ENCODE measurements at regions not wholly inside any gene's neighbourhood (a gene's known extent, or its start where the extent isn't known, plus 50 kb on each side); places are given as distances from the start of the nearest gene placed in this dataset.

- H3K36me3 Mint-ChIP-seq (ENCODE audit: insufficient read depth): no peaks in the 10 kb centered on the region
- H3K9me3 Mint-ChIP-seq (ENCODE audit: low read depth): no peaks in the 10 kb centered on the region
- TF ChIP-seq CTCF (IDR thresholded peaks at IDR 0.05; ENCODE audit: unreplicated experiment): no peak
These were observed 91.1 kb downstream of the MINAR1 start for GRCh38 chr15:79523266-79523665.

GRCh38 chr15:79524531-79524930, 92.4 kb downstream of the MINAR1 start:
- peaks cover 3% of the 10 kb centered on the region for H3K9me3 Mint-ChIP-seq (ENCODE audit: low read depth)
- no peaks in the 10 kb centered on the region for H3K27me3 Mint-ChIP-seq
- H3K4me1 Mint-ChIP-seq (ENCODE audit: low read depth): peaks cover 12% of the 10 kb centered on the region
- no peak for DNase-seq (ENCODE audit: low spot score, unreplicated experiment)
- no peaks in the 10 kb centered on the region for H3K36me3 Mint-ChIP-seq (ENCODE audit: insufficient read depth)
- H3K27ac Mint-ChIP-seq: no peak overlapping the region
- no peak for TF ChIP-seq CTCF (IDR thresholded peaks at IDR 0.05; ENCODE audit: unreplicated experiment)
- H3K4me3 Mint-ChIP-seq (ENCODE audit: low read depth): no peak overlapping the region

More at GRCh38 chr15:79523266-79523665, 91.1 kb downstream of the MINAR1 start:
- no peak overlapping the region for H3K27ac Mint-ChIP-seq
- H3K27me3 Mint-ChIP-seq: no peaks in the 10 kb centered on the region
- peaks cover 3% of the 10 kb centered on the region for H3K4me1 Mint-ChIP-seq (ENCODE audit: low read depth)
- H3K4me3 Mint-ChIP-seq (ENCODE audit: low read depth): no peak overlapping the region
- no peak for DNase-seq (ENCODE audit: low spot score, unreplicated experiment)

- no peaks in the 10 kb centered on the region for H3K36me3 Mint-ChIP-seq (ENCODE audit: insufficient read depth)
- DNase-seq (ENCODE audit: low spot score, unreplicated experiment): no peak
- H3K4me1 Mint-ChIP-seq (ENCODE audit: low read depth): peaks cover 21% of the 10 kb centered on the region
- no peaks in the 10 kb centered on the region for H3K27me3 Mint-ChIP-seq
- H3K4me3 Mint-ChIP-seq (ENCODE audit: low read depth): no peak overlapping the region
- no peak overlapping the region for H3K27ac Mint-ChIP-seq
- H3K9me3 Mint-ChIP-seq (ENCODE audit: low read depth): peaks cover 9% of the 10 kb centered on the region
- no peak for TF ChIP-seq CTCF (IDR thresholded peaks at IDR 0.05; ENCODE audit: unreplicated experiment)
These were observed 94.2 kb downstream of the MINAR1 start for GRCh38 chr15:79526376-79526775.

GRCh38 chr15:79527821-79528220, 95.7 kb downstream of the MINAR1 start:
- no peak for TF ChIP-seq CTCF (IDR thresholded peaks at IDR 0.05; ENCODE audit: unreplicated experiment)
- no peak overlapping the region for H3K4me3 Mint-ChIP-seq (ENCODE audit: low read depth)
- DNase-seq (ENCODE audit: low spot score, unreplicated experiment): no peak
- H3K27ac Mint-ChIP-seq: no peak overlapping the region
- peaks cover 21% of the 10 kb centered on the region for H3K4me1 Mint-ChIP-seq (ENCODE audit: low read depth)
- H3K27me3 Mint-ChIP-seq: peaks cover 2% of the 10 kb centered on the region
- peaks cover 15% of the 10 kb centered on the region for H3K9me3 Mint-ChIP-seq (ENCODE audit: low read depth)
- no peaks in the 10 kb centered on the region for H3K36me3 Mint-ChIP-seq (ENCODE audit: insufficient read depth)

GRCh38 chr15:79529157-79529785, 97.1 kb downstream of the MINAR1 start:
- Mint-ChIP-seq H3K27ac (peak overlapping the region; percentile 46), H3K4me1 (ENCODE audit: low read depth) (peaks cover 21% of the 10 kb centered on the region), H3K9me3 (ENCODE audit: low read depth) (peaks cover 15% of the 10 kb centered on the region), H3K36me3 (ENCODE audit: insufficient read depth) (no peaks in the 10 kb centered on the region), H3K4me3 (ENCODE audit: low read depth) (no peak overlapping the region), H3K27me3 (peaks cover 6% of the 10 kb centered on the region)
- DNase-seq (ENCODE audit: low spot score, unreplicated experiment): no peak
- no peak for TF ChIP-seq CTCF (IDR thresholded peaks at IDR 0.05; ENCODE audit: unreplicated experiment)

Measured in progenitor cell of endocrine pancreas (in vitro differentiated cells).